ENCODE measurements at regions not wholly inside any gene's neighbourhood (a gene's known extent, or its start where the extent isn't known, plus 50 kb on each side); places are given as distances from the start of the nearest gene placed in this dataset.
A peak's percentile ranks its signal among the peaks of the same experiment; 100 is the strongest.

DNA sequence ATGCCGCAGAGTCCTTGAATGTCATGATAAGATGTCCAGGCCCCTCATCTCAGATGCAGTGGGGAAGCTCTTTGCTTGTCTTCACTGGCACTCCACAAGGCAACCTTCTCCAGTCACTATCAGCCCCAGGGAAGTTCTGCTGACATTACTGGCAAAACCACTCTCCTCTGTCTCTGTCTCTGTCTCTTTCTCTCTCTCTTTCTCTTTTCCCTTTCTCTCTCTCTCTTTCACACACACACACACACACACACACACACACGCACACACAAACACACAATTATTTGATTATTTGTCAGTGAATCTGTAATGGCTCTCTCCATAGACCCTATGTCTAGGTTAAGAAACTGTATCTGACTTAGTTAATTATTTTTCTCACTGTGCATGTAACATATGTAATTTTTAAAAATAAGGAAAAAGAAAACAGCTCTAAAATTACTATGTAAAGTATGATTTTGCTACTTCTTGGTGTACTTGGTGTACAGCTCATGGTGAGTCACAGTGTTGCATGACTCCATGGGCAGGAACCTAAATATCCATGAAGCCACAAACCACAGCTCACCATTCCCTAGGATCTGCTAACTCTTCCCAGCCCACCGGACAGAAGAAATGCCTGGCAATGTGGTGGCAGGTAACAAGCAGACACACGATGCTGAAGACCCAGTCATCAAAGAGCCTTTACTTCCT is 594.9 kb upstream of the ID2 start:
- TF ChIP-seq, protein P1, sequence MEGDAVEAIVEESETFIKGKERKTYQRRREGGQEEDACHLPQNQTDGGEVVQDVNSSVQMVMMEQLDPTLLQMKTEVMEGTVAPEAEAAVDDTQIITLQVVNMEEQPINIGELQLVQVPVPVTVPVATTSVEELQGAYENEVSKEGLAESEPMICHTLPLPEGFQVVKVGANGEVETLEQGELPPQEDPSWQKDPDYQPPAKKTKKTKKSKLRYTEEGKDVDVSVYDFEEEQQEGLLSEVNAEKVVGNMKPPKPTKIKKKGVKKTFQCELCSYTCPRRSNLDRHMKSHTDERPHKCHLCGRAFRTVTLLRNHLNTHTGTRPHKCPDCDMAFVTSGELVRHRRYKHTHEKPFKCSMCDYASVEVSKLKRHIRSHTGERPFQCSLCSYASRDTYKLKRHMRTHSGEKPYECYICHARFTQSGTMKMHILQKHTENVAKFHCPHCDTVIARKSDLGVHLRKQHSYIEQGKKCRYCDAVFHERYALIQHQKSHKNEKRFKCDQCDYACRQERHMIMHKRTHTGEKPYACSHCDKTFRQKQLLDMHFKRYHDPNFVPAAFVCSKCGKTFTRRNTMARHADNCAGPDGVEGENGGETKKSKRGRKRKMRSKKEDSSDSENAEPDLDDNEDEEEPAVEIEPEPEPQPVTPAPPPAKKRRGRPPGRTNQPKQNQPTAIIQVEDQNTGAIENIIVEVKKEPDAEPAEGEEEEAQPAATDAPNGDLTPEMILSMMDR (IDR thresholded peaks at IDR 0.05; ENCODE audit: low read depth, low read length) = no peak
- H3K4me3 ChIP-seq (replicated peaks in 1 of 2; ENCODE audit: low read depth in 2 of 2, low read length in 2 of 2) = no peak overlapping the region
- DNase-seq (ENCODE audit: low read depth in 2 of 2) = peak; percentile 75 to 93

DNA sequence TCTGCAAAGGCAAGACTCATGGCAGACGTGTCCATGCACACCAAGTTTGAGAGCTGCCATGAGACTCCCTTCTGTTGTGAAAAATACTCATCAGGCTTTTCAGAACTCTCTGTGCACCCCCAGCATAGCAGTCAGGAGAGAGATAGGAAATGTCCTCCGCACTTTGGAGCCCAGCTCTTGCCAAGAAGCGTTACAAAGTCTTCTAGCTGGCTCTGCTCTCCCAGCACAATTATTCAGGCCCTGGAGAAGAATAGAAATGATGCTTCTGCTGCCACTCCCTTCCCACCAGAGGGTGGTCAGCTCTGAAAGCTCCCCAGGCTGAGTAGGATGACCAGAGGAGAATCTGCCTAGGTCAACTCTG is 594.4 kb upstream of the ID2 start:
- TF ChIP-seq, protein P1 (IDR thresholded peaks at IDR 0.05; ENCODE audit: low read depth, low read length) = no peak
- no peak overlapping the region for H3K4me3 ChIP-seq (replicated peaks in 1 of 2; ENCODE audit: low read depth in 2 of 2, low read length in 2 of 2)
- peak in 1 of 2 donors; percentile 44 for DNase-seq (ENCODE audit: low read depth in 2 of 2)

DNA sequence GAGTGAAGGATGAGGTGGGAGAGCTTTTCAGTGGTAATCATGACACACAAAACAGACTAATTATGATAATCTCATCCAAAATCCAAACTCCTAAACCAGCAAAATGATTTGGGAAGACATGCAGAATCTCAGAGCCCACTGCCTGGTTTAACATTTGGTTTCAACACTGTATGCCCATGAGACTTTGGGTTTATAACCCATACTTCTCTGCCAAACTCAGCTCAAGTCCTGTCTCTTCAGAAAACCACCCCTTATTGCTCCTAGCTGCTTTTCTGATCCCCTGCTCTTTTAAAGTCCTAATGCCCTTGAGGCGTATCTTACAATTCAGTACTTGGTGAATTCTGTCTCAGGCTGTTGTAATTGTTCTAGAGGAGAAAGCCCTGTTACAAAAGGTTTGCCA is 593.0 kb upstream of the ID2 start:
- no peak for DNase-seq (ENCODE audit: low read depth in 2 of 2)
- H3K4me3 ChIP-seq (replicated peaks in 1 of 2; ENCODE audit: low read depth in 2 of 2, low read length in 2 of 2) = no peak overlapping the region
- TF ChIP-seq, protein P1 (IDR thresholded peaks at IDR 0.05; ENCODE audit: low read depth, low read length) = no peak

DNA sequence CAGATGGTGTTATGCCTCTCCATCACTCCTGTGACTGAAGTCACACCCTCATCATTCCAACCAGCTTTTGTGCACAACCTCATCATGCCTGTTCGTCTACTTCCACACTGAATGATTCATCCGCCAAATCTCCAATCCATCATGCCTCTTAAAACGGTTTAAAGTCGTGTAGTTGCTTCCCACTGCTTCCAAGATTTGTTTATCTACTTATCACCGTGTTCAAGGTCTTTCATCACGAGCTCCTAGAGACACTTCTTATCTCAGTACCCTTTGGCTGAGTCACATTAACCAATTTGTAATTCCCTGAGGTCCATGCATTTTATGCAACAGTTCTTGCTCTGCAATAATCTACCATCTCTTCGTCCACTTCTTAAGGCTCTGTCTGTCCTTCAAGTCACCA is 592.3 kb upstream of the ID2 start:
- DNase-seq (ENCODE audit: low read depth in 2 of 2) = peak; percentile 36 to 48
- TF ChIP-seq, protein P1 (IDR thresholded peaks at IDR 0.05; ENCODE audit: low read depth, low read length) = no peak
- no peak overlapping the region for H3K4me3 ChIP-seq (replicated peaks in 1 of 2; ENCODE audit: low read depth in 2 of 2, low read length in 2 of 2)

DNA sequence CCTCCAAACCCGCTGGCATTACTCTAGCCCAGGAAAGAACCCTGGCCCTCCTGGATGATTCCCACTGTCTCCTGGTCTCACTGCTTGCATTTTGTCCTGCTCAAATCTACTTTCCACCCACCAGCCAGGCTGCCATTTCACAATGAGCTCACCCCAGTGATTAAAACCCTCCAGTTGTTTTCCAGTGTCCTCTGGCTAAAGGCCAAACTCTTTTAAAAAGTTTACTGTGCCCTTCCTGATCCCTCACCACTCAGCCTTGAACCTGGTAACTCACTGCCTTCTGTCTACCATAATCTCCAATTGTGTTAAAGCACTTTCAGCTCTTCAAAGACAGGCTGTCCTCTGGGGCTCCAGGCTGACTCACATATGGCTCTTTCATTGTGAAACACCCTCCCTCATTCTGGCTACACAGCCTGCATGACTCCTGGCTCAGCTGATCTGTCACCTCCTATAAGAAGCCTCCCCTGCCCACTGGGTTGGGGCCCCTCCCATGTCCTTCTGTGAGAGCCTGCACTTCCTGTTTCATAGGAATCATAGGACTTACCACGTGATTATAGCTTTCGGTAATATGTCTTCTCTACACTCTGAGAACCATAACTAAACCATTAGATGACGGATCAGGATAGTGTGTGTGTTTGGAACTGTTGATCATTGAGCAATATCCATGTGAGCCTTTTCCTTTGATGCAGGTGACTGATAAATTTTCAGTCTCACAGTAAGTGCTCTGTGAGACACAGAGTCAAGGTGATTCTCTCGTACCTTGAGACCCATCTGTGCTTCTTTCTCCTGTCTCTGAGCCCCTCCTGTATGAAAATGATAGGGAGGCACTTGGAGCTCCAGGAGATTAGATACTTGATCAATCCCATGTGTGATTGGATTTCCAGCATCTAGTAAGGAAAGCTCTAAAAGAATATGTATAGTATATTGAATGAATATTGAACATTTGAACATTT is 590.8 kb upstream of the ID2 start:
- no peak overlapping the region for H3K4me3 ChIP-seq (replicated peaks in 1 of 2; ENCODE audit: low read depth in 2 of 2, low read length in 2 of 2)
- TF ChIP-seq, protein P1 (IDR thresholded peaks at IDR 0.05; ENCODE audit: low read depth, low read length) = no peak
- peak; percentile 91 to 98 for DNase-seq (ENCODE audit: low read depth in 2 of 2)

DNA sequence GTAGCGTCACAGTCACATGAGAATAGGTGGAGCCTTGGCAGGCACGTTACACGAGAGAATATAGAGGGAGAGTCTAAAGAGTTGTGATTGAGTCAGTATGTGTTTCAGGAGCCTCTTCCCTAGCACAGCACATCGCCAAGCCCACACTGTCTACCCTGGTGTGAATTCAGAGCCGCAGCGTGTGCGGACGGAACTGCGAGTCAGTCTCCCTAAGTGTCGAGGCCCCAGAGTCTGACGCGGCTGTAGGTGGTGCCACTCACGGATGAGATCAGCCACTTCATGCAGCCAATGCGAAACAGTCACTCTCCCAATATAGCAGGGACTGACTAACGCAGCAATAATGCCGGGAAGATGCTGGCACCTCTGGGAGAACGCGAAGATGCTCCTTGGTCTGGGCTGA is 587.3 kb upstream of the ID2 start:
- peak in 1 of 2 donors; percentile 8 for DNase-seq (ENCODE audit: low read depth in 2 of 2)
- TF ChIP-seq, protein P1 (IDR thresholded peaks at IDR 0.05; ENCODE audit: low read depth, low read length) = no peak

More for the DNA sequence above, 587.3 kb upstream of the ID2 start:
- H3K4me3 ChIP-seq (replicated peaks in 1 of 2; ENCODE audit: low read depth in 2 of 2, low read length in 2 of 2) = no peak overlapping the region
